NCI-H524 (cell line): ENCODE measurements at regions not wholly inside any gene's neighbourhood (a gene's known extent, or its start where the extent isn't known, plus 50 kb on each side); places are given as distances from the start of the nearest gene placed in this dataset.
A peak's percentile ranks its signal among the peaks of the same experiment; 100 is the strongest.

ENCODE experiments used
- DNase-seq, 2 experiments: peaks; one replicate each; lab custom pipeline; 2025; lab: John Stamatoyannopoulos, UW

DNA sequence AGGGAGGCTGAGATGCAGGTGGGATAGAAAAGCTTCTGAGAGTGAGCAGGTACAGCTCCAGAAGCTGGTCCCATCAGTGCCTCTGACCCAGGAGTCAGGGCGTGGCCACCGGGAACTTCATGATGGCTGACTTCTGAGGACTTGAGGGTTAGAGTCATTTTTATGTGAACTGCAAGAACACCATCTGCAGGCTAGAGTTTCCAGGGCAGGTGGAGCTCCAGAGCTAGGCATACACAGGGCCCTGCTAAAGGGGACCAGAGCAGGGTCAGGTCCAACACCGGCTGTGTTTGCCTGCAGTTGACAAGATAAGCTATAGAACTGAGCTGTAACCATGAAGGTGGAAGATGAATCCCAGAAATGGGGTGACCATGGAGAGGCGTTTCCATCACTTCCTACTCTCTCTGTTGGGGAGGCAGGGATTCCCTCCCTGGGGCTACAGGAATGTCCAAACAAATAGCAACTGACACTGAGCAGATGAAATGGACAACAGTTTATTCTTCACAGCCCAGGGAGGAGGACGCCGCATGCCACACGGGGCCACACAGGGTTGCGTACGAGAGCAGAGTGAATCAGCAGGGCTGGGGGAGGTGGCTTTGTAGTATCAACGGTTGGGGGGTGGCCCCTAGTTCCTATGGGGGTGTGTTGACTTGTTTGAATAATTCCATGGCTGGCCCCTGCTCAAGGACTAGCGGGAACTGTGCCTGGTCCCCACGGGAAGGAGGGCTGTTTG lies 77.6 kb upstream of the ZNF516 start:
- no peak for DNase-seq

DNA sequence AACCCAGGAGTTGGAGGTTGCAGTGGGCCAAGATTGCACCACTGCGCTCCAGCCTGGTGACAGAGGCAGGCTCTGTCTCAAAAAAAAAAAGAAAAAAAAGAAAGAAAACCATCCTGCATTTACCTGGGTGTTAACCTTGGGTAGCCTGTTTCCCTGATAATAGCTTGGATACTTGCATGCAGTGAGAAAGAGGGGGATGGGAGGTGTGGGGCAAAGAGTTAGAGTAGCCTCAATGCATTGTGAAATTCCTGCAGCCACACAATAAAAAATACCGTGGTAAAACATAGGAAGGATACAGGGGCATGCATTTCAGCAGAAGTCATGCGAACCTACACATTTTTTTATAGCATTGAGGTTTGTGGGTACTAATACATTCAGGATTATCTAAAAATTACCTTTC lies 76.6 kb upstream of the ZNF516 start:
- DNase-seq = no peak

DNA sequence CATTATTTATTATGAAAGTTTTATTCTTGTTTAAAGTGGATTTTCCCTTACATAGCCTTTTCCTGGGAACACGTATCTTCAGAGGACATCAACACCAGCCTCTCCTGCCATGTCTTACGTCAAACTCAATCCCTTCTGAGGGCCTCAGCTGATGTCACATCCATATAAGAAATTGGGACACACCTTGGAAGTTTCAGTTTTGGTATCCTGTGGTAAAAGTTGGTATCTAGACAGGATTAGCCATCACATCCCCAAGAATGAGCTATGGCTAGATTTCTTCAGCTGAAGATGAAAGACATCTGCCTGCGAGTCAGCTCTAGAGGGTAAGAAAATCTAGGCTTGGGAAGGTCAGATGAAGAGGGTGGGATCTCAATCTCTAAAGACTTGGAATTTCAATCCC lies 75.8 kb upstream of the ZNF516 start:
- DNase-seq = no peak

DNA sequence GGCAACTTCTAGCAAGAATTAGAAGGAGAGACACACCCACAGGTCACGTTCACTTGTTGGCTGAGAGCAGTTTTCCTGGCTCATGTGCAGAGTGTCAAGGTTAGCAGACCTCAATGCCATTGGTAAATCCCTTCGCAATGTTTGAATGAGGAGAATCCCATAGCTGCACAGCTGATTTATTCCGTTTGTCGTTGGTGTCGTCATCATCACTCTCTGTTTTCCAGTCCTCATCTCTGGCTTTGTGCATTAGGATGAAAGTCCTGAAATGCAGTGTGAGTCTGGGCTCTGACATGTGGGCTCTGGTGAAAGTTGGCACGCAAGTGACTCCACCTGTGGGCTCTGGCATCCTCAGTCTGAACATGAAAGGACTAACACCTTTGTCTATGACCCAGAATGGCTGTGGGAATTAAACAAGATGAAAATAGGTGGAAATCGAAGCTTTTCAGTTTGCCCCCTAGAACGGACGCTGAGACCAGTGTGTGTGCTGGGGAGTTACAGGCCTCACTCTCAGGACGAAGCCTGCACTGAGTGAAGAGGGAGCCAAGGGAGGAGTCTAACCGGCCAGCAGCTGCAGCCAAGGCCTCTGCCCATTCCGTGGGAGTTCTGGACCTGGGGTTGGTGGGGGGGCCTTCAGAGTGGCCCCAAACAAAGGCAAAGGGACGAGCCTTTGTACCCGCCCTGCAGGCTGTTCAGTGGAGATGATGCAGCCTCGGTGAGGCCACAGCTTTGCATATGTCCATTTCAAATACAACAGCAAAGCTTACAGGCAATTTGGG lies 74.8 kb upstream of the ZNF516 start:
- DNase-seq = no peak

DNA sequence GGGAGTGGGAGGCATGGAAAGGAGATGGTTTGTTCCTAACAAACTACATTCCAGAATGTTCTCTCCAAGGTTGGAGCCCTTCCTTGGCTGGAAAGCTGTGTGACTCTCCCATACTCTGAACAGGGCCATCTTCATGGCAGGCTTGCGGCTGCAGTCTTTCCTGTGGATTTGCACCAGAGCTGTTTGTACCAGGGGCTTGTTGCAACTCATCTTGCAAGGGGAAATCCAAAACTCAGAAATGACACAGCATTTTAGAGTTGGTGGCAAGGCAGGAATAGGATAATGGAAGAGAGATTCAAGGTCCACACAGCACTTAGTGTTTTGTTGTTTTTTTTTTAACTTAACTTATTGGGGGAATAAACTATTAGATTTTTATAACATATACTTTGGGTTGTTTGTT lies 73.7 kb upstream of the ZNF516 start:
- DNase-seq = no peak

DNA sequence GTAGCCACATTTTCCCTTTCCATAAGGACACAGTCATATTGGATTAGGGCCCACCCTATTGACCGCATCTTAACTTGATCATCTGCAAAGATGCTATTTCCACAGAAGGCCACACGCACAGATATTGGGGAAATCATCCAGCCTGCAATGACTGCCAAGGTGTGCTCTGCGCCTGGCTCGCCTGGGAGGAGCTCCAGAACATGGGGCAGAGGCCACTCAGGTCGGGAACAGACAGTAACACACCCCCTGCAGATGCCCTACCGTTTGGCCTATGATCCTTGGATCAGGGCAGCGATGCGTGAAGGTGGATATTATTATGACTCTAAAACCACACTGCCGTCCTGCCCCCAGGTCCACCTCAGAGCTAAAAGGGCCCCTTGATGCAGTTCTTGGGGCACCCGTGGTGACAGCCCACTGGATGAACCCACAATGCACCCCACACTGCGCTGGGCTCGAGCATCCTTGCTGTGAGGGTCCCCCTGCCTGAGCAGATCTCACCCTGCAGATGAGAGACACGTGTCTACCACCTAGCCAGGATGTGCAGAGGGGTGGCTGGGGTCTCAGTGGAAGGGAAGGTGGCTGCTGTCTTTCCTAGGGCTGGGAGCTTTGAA lies 72.9 kb upstream of the ZNF516 start:
- DNase-seq = no peak

DNA sequence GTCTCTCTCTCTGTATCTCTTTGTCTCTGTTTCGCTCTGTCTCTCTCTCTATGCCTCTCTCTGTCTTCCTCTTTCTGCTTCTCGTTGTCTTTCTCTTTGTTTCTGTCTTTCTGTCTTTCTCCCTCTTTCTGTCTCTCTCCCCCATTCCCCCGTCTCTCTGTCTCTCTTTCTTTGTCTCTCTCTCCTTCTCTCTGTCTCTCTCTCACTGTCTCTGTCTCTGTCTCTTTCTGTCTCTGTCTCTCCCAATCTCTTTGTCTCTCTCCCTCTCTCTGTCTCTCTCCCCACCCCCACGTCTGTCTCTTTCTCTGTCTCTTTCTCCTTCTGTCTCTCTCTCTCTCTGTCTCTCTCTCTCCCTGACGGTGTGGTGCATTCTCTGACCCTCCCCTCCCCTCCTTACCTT lies 71.9 kb upstream of the ZNF516 start:
- DNase-seq = no peak

DNA sequence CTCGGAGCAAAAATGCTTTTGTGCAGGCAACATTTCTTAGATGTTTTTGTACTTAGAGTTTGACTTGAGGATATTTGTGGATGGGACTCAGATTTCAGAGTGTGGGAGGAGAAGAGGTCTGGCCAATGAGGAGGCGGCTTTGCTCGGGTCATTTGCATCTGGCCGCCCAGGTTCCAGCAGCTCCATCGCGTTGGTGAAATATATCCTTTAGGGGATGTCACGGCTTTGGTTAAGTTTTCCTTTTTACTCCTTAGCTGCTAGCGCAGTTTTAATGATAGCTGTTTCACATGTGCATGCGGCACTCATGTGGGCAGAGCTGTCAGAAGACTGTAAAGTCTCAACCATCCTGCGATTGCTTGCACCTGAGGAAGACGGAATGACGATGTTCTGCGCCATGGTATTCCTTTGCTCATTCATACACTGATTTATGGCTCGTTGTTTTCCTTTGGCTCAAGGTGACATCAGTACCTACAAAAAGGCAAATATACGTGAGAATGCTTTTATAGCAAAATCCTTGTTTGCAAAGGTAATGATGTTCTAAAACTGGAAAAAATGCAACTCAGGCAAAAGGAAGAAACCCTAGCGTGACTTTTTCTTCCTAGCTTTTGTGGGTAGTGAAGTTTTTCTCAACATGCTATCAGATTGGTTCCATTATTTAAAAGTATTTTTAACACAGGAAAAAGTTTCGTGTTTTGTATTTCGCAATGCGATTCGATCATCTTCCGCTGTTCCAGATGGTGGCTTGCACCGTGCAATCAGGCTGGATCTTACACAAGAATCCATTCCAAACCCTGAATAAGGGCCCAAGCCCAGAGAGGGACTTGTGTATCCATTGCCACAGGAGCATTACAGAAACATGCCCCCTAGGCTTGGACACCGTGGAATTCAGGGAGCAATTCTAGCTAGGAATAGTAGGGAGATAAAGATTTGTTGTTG lies 70.5 kb upstream of the ZNF516 start:
- DNase-seq = peak; percentile 39 to 73

DNA sequence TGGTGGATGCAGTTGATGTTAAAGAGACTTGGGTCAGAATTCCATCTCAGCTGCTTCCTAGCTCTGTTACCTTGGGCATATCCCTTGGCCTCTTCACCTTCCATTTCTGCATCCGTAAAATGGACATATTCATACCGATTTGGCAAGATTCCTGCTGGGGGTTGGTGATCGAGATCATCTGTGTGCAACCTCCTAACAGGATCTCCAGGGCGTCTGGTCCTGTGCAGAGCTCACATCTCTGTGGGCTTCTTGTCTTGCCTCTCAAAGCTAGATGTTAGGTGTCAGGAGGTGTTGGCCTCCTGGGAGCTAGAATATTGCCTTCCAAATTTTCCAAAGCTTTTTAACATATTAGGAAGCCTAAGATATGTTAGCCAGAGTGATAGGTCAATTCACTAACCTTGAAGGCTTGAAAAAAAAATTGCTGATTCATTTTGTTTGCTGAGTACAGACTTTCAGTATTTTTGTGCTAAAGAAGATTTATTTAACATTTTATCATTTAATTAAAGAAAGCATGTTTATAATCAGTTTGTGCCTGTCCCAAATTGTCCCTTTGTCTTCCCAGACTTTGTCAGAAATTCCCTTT lies 69.7 kb upstream of the ZNF516 start:
- DNase-seq = no peak

DNA sequence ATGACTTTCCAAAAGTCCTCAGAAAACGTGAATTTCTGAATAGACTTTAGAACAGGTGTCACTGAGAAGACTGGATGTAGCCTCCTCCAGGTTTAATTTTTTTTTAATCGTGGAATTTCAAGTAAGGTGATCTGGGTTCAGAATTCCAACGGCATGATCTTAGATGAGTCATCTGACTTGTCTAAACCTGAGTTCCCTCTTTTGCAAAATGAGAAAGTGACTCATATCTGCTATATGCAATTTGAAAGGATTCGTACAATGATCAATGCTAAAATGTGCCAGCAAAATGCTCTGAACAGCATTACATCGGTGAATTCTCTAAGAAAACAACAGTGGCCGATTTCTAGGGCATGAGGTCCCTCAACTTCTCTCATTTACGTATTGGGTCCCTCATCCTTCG lies 69.1 kb upstream of the ZNF516 start:
- DNase-seq = no peak

DNA sequence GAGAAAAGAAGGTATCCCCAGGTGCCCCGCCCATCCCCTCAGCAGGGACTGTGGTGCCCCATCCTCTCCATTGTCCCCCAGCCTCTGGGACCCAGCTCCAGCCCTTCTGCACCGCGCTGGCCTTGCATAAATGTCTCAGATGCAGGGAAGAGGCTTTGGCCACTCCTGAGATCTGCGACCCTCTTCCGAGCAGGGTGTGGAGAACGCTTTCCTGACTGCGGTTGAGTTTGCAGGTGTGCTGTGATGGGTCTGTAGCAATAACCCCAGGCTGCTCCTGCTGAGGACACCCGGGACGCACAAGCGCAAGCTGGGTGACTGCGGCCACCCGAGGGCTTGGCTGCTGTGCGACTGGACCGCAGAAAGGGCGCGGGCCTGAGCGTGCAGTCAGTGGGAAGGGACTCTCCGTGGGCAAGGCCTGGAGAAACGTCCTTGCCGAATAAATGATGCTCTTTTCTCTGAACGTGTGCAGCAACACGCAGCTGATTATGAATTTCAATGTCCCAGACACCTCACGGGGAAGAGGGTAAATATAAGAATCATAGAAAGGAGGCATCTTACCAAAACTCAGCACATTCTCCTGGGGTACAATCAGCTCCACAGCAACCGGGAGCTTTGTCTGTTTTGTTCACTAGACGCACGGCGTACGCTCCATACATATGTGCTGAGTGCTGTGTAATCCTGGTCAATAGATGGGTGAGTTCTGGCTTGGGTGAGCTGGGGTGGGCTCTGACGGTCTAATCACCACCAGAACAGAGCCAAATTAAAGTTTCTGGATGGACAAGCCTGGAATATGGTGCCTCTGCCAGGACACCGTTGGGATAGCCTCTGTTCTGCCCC lies 67.5 kb upstream of the ZNF516 start:
- DNase-seq = no peak

DNA sequence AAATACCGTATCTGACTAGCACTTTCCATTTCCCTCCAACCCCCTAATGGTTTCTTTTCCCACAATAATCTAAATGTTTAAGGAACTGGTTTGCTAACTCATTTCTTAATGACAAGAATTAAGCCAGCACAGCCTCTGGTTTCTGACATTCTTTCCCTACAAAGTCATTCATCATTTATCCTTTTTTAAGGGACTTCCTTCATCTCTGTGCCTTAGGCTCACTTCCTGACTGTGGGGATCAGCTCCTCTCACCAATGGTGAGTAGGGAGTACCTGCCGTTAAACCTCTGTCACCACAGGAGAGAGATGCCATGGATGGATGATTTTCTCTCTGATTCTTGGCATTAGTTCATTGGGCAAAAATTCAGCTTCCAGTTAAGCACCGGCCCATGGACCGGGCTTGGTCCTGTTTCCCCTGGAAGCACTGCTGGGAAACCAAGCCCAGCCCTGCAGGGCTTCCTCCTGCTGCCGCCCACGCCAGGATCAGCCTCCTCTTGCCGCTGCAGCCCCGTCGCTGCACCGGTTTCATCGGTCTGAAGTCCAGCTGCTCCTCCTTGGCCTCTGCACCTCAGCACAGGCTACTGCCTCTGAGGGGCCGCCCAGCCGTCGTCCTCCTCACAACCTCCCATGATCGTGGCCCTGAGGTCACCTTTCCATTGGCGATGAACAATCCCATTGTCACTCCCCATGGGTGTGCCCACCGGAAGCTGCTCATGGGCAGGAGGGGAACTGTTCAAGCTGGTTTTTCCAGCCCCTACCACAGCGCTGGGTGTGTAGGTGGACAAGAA lies 64.0 kb upstream of the ZNF516 start:
- DNase-seq = no peak

DNA sequence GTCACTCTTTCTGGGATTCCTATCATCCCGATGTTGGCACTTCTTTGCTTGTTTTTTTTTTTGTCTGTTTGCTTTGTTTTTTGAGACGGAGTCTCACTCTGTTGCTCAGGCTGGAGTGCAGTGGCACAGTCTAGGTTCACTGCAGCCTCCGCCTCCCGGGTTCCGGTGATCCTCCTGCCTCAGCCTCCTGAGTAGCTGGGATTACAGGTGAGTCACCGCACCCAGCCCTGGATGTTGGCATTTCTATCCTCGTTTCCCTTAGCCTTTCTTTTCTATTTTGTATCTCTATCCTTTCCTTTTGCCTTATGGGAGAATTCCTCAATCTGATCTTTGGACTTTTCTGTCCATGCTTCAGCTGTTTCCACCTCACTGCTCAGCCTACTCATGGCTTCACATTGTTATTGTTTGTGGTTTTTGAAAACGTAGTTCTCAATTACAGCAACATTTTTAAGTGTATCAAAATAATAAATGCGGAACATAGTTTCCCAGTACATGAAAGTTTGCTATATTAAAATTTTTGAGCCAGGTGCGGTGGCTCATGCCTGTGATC lies 62.1 kb upstream of the ZNF516 start:
- DNase-seq = no peak

DNA sequence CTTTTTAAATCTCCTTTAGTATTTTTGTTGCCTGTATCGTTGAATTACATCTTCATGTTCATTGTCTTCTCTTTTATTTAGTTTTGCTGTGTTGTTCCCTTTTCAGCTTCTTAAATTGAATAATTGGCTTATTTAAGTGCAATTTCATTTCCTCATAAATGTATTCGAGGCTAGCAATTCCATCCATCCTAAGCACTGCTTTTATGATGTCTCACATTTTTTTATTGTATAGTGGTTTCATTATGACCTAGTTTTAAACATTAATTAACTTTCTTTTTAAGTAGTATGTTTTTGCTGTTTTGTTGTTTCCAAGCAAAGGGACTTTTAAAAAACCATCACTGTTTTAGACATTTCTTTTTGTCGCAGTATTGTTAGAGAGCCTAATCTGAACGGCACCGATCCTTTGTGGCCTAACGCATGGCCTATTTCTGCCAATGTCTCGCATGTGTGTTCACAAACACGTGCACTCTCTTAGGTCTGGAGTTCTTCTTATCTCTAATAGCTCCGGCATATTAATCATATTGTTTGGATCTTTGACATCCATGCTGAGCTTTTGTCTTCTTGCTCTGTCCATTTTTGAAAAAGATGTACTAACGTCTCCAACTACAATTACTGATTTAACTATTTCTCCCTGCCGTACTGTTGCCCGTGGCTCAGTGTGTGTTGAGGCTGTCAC lies 59.6 kb upstream of the ZNF516 start:
- no peak for DNase-seq

DNA sequence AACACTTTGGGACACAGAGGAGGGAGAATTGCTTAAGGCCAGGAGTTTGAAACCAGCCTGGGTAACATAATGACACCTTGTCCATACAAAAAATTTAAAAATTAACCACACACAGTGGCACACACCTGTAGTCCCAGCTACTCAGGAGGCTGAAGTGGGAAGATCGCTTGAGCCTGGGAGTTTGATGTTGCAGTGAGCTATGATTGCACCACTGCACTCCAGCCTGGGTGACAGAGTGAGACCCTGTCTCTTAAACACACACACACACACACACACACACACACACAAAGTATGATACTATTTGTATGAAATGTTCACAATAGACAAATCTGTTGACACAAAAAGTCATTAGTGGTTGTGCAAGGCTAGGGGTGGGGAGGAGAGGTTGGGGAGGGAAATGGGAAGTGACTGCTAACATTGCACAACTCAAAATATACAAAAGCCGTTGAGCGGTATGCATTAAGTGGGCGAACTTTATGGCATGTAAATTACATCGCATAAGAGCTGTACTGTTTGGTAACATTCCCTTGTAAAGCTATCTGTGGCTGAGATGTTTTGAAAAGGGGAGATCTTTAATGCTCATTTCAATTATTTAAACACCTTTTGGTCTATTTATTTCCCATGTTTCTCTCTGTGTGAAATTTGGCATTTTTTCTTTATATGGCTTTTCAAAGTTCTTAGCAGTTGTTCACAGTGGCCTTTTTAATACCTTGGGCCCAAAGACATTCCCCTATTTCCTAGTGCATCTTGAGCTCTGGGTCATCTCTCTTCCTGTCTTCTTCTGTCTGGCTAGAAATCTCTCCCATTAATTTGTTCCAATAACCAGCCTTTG lies 58.9 kb upstream of the ZNF516 start:
- no peak for DNase-seq

DNA sequence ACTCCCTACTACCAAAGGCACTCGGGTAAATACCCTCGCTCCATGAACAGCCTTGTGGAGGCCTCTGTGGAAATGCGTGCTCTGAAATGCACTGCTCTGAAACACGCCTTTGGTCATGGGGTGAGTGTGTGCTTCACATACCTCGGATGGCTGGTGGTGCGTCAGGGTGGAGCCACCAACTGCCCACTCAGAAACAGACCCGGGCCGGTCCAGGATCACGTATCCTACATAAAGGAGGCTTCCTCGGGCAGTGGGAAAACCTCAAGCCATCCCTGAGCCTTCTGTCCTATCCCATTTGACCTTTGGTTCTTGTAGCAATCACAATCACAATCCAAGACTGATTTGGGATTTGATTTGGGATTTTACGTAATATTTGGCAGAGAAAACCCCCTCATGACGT lies 53.5 kb upstream of the ZNF516 start:
- DNase-seq = no peak

DNA sequence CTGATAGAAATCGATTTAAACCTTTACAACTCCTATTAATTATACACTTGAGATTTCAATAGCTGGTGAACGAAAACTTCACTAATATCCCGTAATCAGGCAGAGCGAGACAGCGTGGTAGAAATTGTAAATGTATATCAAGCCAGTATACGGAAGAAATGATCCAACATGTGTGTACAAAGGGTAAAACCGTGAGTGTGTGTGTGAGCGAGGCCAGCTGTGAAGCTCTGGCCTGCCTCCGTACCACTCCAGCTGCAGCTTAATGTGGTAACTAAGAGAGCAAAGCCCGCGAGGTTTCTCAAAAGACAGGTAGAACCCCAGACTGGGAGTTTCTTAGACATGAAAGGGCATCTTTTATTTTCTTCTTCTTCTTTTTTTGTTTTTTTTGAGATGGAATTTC lies 52.3 kb upstream of the ZNF516 start:
- DNase-seq = no peak

DNA sequence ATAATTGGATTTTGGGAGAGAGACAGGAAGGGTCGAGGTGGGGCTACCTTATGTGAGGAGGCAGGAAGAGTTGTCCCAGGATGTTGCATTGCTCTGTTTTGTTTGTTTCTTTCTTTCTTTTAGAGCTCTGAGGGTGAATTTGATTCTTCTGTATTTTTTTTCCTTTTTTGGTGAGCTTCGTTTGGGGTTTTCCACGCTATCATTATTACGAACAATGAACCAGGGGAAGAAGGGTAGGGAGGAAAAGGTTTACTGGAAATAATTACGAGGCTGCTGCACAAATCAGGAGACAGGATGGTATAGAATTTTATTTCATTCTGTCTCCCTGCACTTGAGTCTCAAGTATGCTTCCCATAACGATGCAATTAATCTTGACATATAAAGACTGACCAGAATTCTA lies 51.4 kb upstream of the ZNF516 start:
- no peak for DNase-seq
